Endothelial cell of umbilical vein (primary cell): ENCODE measurements at regions not wholly inside any gene's neighbourhood (a gene's known extent, or its start where the extent isn't known, plus 50 kb on each side); places are given as distances from the start of the nearest gene placed in this dataset.

Source experiments
- BruUV-seq: library from RNA; stranded (reverse); fragments of 400-500 nt; replicated peaks from 2 replicates; lab custom pipeline; 2021; lab: Mats Ljungman, UMichigan
- CTCF ChIA-PET: fragments of 300-600, 350-600 bp; sonication (Branson Sonifier 250); formaldehyde crosslinking; loops from one replicate; lab custom pipeline; 2021; ENCODE audit warnings: antibody characterized with exemption, inconsistent platforms; lab: Charles Lee
- POLR2A ChIA-PET: fragments of 300-600, 350-600 bp; sonication (Branson Sonifier 250); formaldehyde crosslinking; loops from one replicate; lab custom pipeline; 2021; ENCODE audit warnings: antibody characterized with exemption, inconsistent platforms; lab: Charles Lee
- DNase-seq: peaks from one replicate; pipeline ENCODE4 v3.0.0-alpha.2; 2011; ENCODE audit warnings: low read depth, low spot score
- FAIRE-seq: peaks from 2 replicates; lab custom pipeline; 2011; peaks lifted over from hg19 to GRCh38; lab: Jason Lieb, UNC
- H2AFZ ChIP-seq: 2 replicates; pipeline ENCODE4 v1.6.0; 2012; ENCODE audit warnings: low read depth, low read length, control low read depth, inconsistent platforms
- H3K27ac ChIP-seq: 2 replicates; pipeline ENCODE4 v1.5.1; 2011; ENCODE audit warnings: low read depth, mild to moderate bottlenecking, control low read depth, low read length, moderate library complexity; ENCODE audit not compliant: insufficient read depth
- H3K27me3 ChIP-seq, 2 experiments: 2 replicates each; pipeline versions ENCODE4 v1.6.0 to v1.6.1; 2011; ENCODE audit warnings: low read length in 2 of 2, mixed read lengths in 1 of 2; ENCODE audit not compliant: control insufficient read depth in 2 of 2, insufficient read depth in 2 of 2
- H3K36me3 ChIP-seq, 2 experiments: 2 replicates in 1 of 2; 3 replicates in 1 of 2; pipeline ENCODE4 v1.5.1; 2011; ENCODE audit warnings: low read length in 2 of 2, mild to moderate bottlenecking in 1 of 2, moderate library complexity in 1 of 2; ENCODE audit not compliant: control insufficient read depth in 2 of 2, insufficient read depth in 2 of 2; ENCODE audit errors: extremely low read depth in 1 of 2
- H3K4me1 ChIP-seq: 3 replicates; pipeline ENCODE4 v1.5.1; 2011; ENCODE audit warnings: mild to moderate bottlenecking, low read length; ENCODE audit not compliant: control insufficient read depth, insufficient read depth; ENCODE audit errors: extremely low read depth
- H3K4me2 ChIP-seq: 2 replicates; pipeline ENCODE4 v1.6.1; 2011; ENCODE audit warnings: low read length, control low read depth, mixed read lengths; ENCODE audit not compliant: insufficient read depth
- H3K4me3 ChIP-seq, 3 experiments: fragments of 200-600 bp in 1 of 3; sonication (generic), shearing (Covaris generic) in 1 of 3; replicated peaks in 1 of 3; 2 replicates each; pipeline ENCODE4 v1.5.1; 2011 to 2016; ENCODE audit warnings: control low read depth in 3 of 3, low read length in 3 of 3, mild to moderate bottlenecking in 2 of 3, inconsistent platforms in 1 of 3, low read depth in 1 of 3, moderate library complexity in 1 of 3; ENCODE audit not compliant: insufficient read depth in 1 of 3
- H3K79me2 ChIP-seq: 2 replicates; pipeline ENCODE4 v1.6.0; 2012; ENCODE audit warnings: low read length, inconsistent platforms; ENCODE audit not compliant: control insufficient read depth, insufficient read depth
- H3K9ac ChIP-seq: replicated peaks from 2 replicates; pipeline ENCODE3; 2011; ENCODE audit warnings: low read length, control low read depth; ENCODE audit not compliant: insufficient read depth; ENCODE audit errors: extremely low read depth
- H3K9me1 ChIP-seq: replicated peaks from 3 replicates; pipeline ENCODE4 v1.6.0; 2011; ENCODE audit warnings: mild to moderate bottlenecking, low read length; ENCODE audit not compliant: control insufficient read depth, insufficient read depth; ENCODE audit errors: extremely low read depth
- H3K9me3 ChIP-seq: replicated peaks from 2 replicates; pipeline ENCODE4 v1.5.1; 2012; ENCODE audit warnings: low read length, inconsistent platforms; ENCODE audit not compliant: control insufficient read depth, insufficient read depth
- H4K20me1 ChIP-seq: replicated peaks from 2 replicates; pipeline ENCODE3; 2011; ENCODE audit warnings: mild to moderate bottlenecking, low read length; ENCODE audit not compliant: control insufficient read depth, insufficient read depth; ENCODE audit errors: extremely low read depth
- CTCF ChIP-seq, 2 donors: IDR thresholded peaks; 1 replicate in 1 of 2; 2 replicates in 1 of 2; pipeline ENCODE4 v1.5.1; 2011; ENCODE audit warnings: low read length in 2 of 2, mild to moderate bottlenecking in 2 of 2, moderate library complexity in 2 of 2, control low read depth in 1 of 2, inconsistent platforms in 1 of 2, low read depth in 1 of 2; ENCODE audit not compliant: insufficient read depth in 1 of 2; ENCODE audit errors: extremely low read depth in 1 of 2
- EZH2 ChIP-seq: IDR thresholded peaks from 2 replicates; pipeline ENCODE4 v1.6.1; 2012; ENCODE audit warnings: borderline replicate concordance, low read depth, mild to moderate bottlenecking, moderate library complexity, low read length, inconsistent platforms; ENCODE audit not compliant: severe bottlenecking
- FOS ChIP-seq: IDR thresholded peaks from 2 replicates; pipeline ENCODE4 v1.6.1; 2011; ENCODE audit warnings: mild to moderate bottlenecking, low read length, moderate library complexity, borderline replicate concordance; ENCODE audit not compliant: insufficient read depth
- GATA2 ChIP-seq: IDR thresholded peaks from 2 replicates; pipeline ENCODE4 v1.7.0; 2011; ENCODE audit warnings: low read depth, mild to moderate bottlenecking, moderate library complexity, mixed read lengths, low read length; ENCODE audit not compliant: insufficient read length, insufficient read depth
- JUN ChIP-seq: IDR thresholded peaks from 2 replicates; pipeline ENCODE4 v1.6.1; 2011; ENCODE audit warnings: borderline replicate concordance, low read depth; ENCODE audit not compliant: insufficient read length, insufficient read depth
- MYC ChIP-seq: IDR thresholded peaks from one replicate; pipeline ENCODE4 v1.6.1; 2011; ENCODE audit warnings: mild to moderate bottlenecking, low read depth, low read length
- POLR2A ChIP-seq: IDR thresholded peaks from 2 replicates; pipeline ENCODE4 v1.6.1; 2012; ENCODE audit warnings: low read depth, mild to moderate bottlenecking, control low read depth, low read length
- POLR2AphosphoS5 ChIP-seq: IDR thresholded peaks from 2 replicates; pipeline ENCODE4 v1.6.1; 2012; ENCODE audit warnings: low read depth, mild to moderate bottlenecking, control low read depth, low read length, moderate library complexity; ENCODE audit not compliant: insufficient read depth
- dilution Hi-C: fragments of 300-500 bp; cut with MboI; formaldehyde crosslinking; loops from one replicate; pipeline ENCODE4 v1.15.0; 2019; ENCODE audit warnings: low sequenced_read_pairs; ENCODE audit not compliant: extremely low pct_ligation_motif_present
- intact Hi-C: fragments of 100-400 bp; cut with micrococcal nuclease; formaldehyde crosslinking; loops from one replicate; pipeline ENCODE4 v1.10.0; 2022
- TF ChIP-seq, protein P1 (sequence below): IDR thresholded peaks from 2 replicates; pipeline ENCODE4 v1.6.1; 2011; ENCODE audit not compliant: insufficient read depth, insufficient read length

GRCh38 chr10:77715088-77715487, 77.5 kb upstream of the KCNMA1 start:
- H3K4me2 ChIP-seq = no peak overlapping the region
- H3K4me3 ChIP-seq = no peak overlapping the region
- no peak overlapping the region for H2AFZ ChIP-seq
- ChIA-PET CTCF (interaction anchor here (5.4 to 14.8 kb wide), 2 partner anchors 46 to 552 kb away, joined by 130 to 317 read pairs; no protein-coding TSS in a partner anchor), POLR2A (no interaction called here)
- dilution Hi-C loops (no loop called here), intact Hi-C loops (loop anchor here (1.0 to 5.0 kb wide), 2 partner anchors 41 to 312 kb away; partner anchors contain the start of gene POLR3A)
- H3K4me1 ChIP-seq = peaks cover 9% of the 10 kb centered on the region
- no peaks in the 10 kb centered on the region for H3K9me1 ChIP-seq
- H3K36me3 ChIP-seq = no peaks in the 10 kb centered on the region
- H3K27me3 ChIP-seq = no peaks in the 10 kb centered on the region
- TF ChIP-seq CTCF (IDR thresholded peaks at IDR 0.05; ENCODE audit: extremely low read depth in 1 of 2, insufficient read depth in 1 of 2, low read depth in 1 of 2, low read length in 2 of 2) = peak in 1 of 2 donors; percentile 9
- no peak for TF ChIP-seq GATA2
- no peaks in the 10 kb centered on the region for H3K79me2 ChIP-seq
- BruUV-seq = no TSS peak
- FAIRE-seq (peak; percentile 42), DNase-seq (no peak)
- no peak overlapping the region for H3K9ac ChIP-seq
- H3K27ac ChIP-seq = no peak overlapping the region
- H3K9me3 ChIP-seq = no peaks in the 10 kb centered on the region
- H4K20me1 ChIP-seq = no peaks in the 10 kb centered on the region

GRCh38 chr10:77713521-77714280, 76.1 kb upstream of the KCNMA1 start:
- no peak overlapping the region for H2AFZ ChIP-seq
- no peaks in the 10 kb centered on the region for H3K36me3 ChIP-seq
- H4K20me1 ChIP-seq = no peaks in the 10 kb centered on the region
- H3K27ac ChIP-seq = no peak overlapping the region
- no peaks in the 10 kb centered on the region for H3K9me3 ChIP-seq
- peaks cover 3% of the 10 kb centered on the region for H3K4me1 ChIP-seq
- BruUV-seq = no TSS peak
- no peak for FAIRE-seq
- POLR2A ChIA-PET = interaction anchor here (0.7 kb wide), 1 partner anchor 466 kb away, joined by 3 read pairs; no protein-coding TSS in a partner anchor
- dilution Hi-C loops (no loop called here), intact Hi-C loops (loop anchor here (5.0 kb wide), 1 partner anchor 321 kb away; no protein-coding TSS in a partner anchor)
- no peak for DNase-seq
- H3K4me3 ChIP-seq = no peak overlapping the region
- no peak overlapping the region for H3K4me2 ChIP-seq
- CTCF ChIA-PET = interaction anchor here (0.7 to 14.8 kb wide), 6 partner anchors 10 to 550 kb away, joined by 4 to 317 read pairs (median 54); no protein-coding TSS in a partner anchor
- no peak for TF ChIP-seq MYC
- no peak for TF ChIP-seq POLR2AphosphoS5
- no peak for TF ChIP-seq FOS
- no peak for TF ChIP-seq CTCF (IDR thresholded peaks at IDR 0.05; ENCODE audit: extremely low read depth in 1 of 2, insufficient read depth in 1 of 2, low read depth in 1 of 2, low read length in 2 of 2)
- TF ChIP-seq POLR2A = no peak
- TF ChIP-seq EZH2 = no peak
- TF ChIP-seq JUN = no peak
- TF ChIP-seq, protein P1, sequence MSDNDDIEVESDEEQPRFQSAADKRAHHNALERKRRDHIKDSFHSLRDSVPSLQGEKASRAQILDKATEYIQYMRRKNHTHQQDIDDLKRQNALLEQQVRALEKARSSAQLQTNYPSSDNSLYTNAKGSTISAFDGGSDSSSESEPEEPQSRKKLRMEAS = no peak
- TF ChIP-seq GATA2 = no peak
- H3K27me3 ChIP-seq = no peaks in the 10 kb centered on the region
- no peak overlapping the region for H3K9ac ChIP-seq
- no peaks in the 10 kb centered on the region for H3K79me2 ChIP-seq
- no peaks in the 10 kb centered on the region for H3K9me1 ChIP-seq
